Activated CD8-positive, alpha-beta T cell treated with anti-CD3 and anti-CD28 coated beads for 36 hours (primary cell): ENCODE measurements at regions not wholly inside any gene's neighbourhood (a gene's known extent, or its start where the extent isn't known, plus 50 kb on each side); places are given as distances from the start of the nearest gene placed in this dataset.

Source experiments
- ATAC-seq: fragments of 200-7000 bp; cut with Tn5 transposase; one replicate; pipeline ENCODE4 v1.10.0; 2021; ENCODE audit warnings: mild to moderate bottlenecking, moderate library complexity
- CTCF ChIA-PET: fragments of 350-600 bp; sonication (Branson Sonifier 250); formaldehyde crosslinking; loops from one replicate; lab custom pipeline; 2021; ENCODE audit warnings: antibody characterized with exemption; lab: Charles Lee
- POLR2A ChIA-PET: fragments of 350-600 bp; sonication (Branson Sonifier 250); formaldehyde crosslinking; loops from one replicate; lab custom pipeline; 2021; ENCODE audit warnings: antibody characterized with exemption; lab: Charles Lee
- DNase-seq: peaks from one replicate; pipeline ENCODE4 v3.0.0-alpha.2; 2020
- H3K27ac Mint-ChIP-seq: one replicate; pipeline ENCODE4 v1.8.0; 2021; ENCODE audit warnings: mild to moderate bottlenecking, mixed read lengths
- H3K27me3 Mint-ChIP-seq: one replicate; pipeline ENCODE4 v1.8.0; 2021; ENCODE audit warnings: mixed read lengths
- H3K36me3 Mint-ChIP-seq: one replicate; pipeline ENCODE4 v1.8.0; 2021; ENCODE audit warnings: low read depth, mixed read lengths
- H3K4me1 Mint-ChIP-seq: one replicate; pipeline ENCODE4 v1.8.0; 2021; ENCODE audit warnings: low read depth, mixed read lengths
- H3K4me3 Mint-ChIP-seq: one replicate; pipeline ENCODE4 v1.8.0; 2021; ENCODE audit warnings: mild to moderate bottlenecking, moderate library complexity, mixed read lengths
- H3K9me3 Mint-ChIP-seq: one replicate; pipeline ENCODE4 v1.8.0; 2021; ENCODE audit warnings: mixed read lengths
- CTCF ChIP-seq: fragments of 200-600 bp; IDR thresholded peaks from one replicate; pipeline ENCODE4 v1.8.0; 2022; ENCODE audit warnings: antibody characterized with exemption, mild to moderate bottlenecking
- intact Hi-C: fragments of 100-400 bp; cut with micrococcal nuclease; formaldehyde crosslinking; loops from one replicate; pipeline ENCODE4 v1.10.0; 2022

GRCh38 chr16:62383941-62384340, 347.7 kb upstream of the CDH8 start:
- CTCF ChIA-PET = no interaction called here
- DNase-seq = no peak
- H3K9me3 Mint-ChIP-seq = peaks cover 12% of the 10 kb centered on the region

GRCh38 chr16:62370445-62370844, 334.2 kb upstream of the CDH8 start:
- ATAC-seq = no peak

More at GRCh38 chr16:62383941-62384340, 347.7 kb upstream of the CDH8 start:
- POLR2A ChIA-PET = no interaction called here
- H3K4me3 Mint-ChIP-seq = no peak overlapping the region
- no peaks in the 10 kb centered on the region for H3K4me1 Mint-ChIP-seq
- no peak overlapping the region for H3K27ac Mint-ChIP-seq
- H3K36me3 Mint-ChIP-seq = no peaks in the 10 kb centered on the region
- no peak for ATAC-seq
- H3K27me3 Mint-ChIP-seq = no peaks in the 10 kb centered on the region
- TF ChIP-seq CTCF = no peak
- intact Hi-C loops = no loop called here

GRCh38 chr16:62363501-62363900, 327.3 kb upstream of the CDH8 start:
- TF ChIP-seq CTCF = no peak
- peaks cover 13% of the 10 kb centered on the region for H3K9me3 Mint-ChIP-seq
- no peaks in the 10 kb centered on the region for H3K36me3 Mint-ChIP-seq
- intact Hi-C loops = no loop called here
- H3K27me3 Mint-ChIP-seq = no peaks in the 10 kb centered on the region
- POLR2A ChIA-PET = no interaction called here
- H3K27ac Mint-ChIP-seq = no peak overlapping the region
- no peak overlapping the region for H3K4me3 Mint-ChIP-seq
- ATAC-seq = no peak
- no peaks in the 10 kb centered on the region for H3K4me1 Mint-ChIP-seq
- DNase-seq = no peak
- CTCF ChIA-PET = no interaction called here

More at GRCh38 chr16:62370445-62370844, 334.2 kb upstream of the CDH8 start:
- no peak overlapping the region for H3K27ac Mint-ChIP-seq
- CTCF ChIA-PET = no interaction called here
- POLR2A ChIA-PET = no interaction called here
- intact Hi-C loops = no loop called here
- no peaks in the 10 kb centered on the region for H3K27me3 Mint-ChIP-seq
- H3K4me3 Mint-ChIP-seq = no peak overlapping the region
- no peak for DNase-seq
- no peaks in the 10 kb centered on the region for H3K36me3 Mint-ChIP-seq
- peaks cover 11% of the 10 kb centered on the region for H3K9me3 Mint-ChIP-seq
- TF ChIP-seq CTCF = no peak
- H3K4me1 Mint-ChIP-seq = no peaks in the 10 kb centered on the region

- no peaks in the 10 kb centered on the region for H3K4me1 Mint-ChIP-seq
- ATAC-seq (no peak), DNase-seq (no peak)
- ChIA-PET CTCF (no interaction called here), POLR2A (interaction anchor here (0.6 kb wide), 1 partner anchor 322 kb away, joined by 3 read pairs; no protein-coding TSS in a partner anchor)
- intact Hi-C loops = no loop called here
- H3K9me3 Mint-ChIP-seq = peaks cover 13% of the 10 kb centered on the region
- H3K36me3 Mint-ChIP-seq = no peaks in the 10 kb centered on the region
- no peaks in the 10 kb centered on the region for H3K27me3 Mint-ChIP-seq
- no peak overlapping the region for H3K4me3 Mint-ChIP-seq
- no peak overlapping the region for H3K27ac Mint-ChIP-seq
- no peak for TF ChIP-seq CTCF
These were observed 317.1 kb upstream of the CDH8 start for GRCh38 chr16:62353355-62353754.

GRCh38 chr16:62342216-62342615, 306.0 kb upstream of the CDH8 start:
- no peaks in the 10 kb centered on the region for H3K27me3 Mint-ChIP-seq
- intact Hi-C loops = no loop called here
- CTCF ChIA-PET = no interaction called here
- H3K36me3 Mint-ChIP-seq = no peaks in the 10 kb centered on the region
- H3K4me1 Mint-ChIP-seq = no peaks in the 10 kb centered on the region
- no peak for TF ChIP-seq CTCF
- peaks cover 7% of the 10 kb centered on the region for H3K9me3 Mint-ChIP-seq
- DNase-seq (no peak), ATAC-seq (no peak)
- POLR2A ChIA-PET = no interaction called here
- H3K4me3 Mint-ChIP-seq = no peak overlapping the region
- no peak overlapping the region for H3K27ac Mint-ChIP-seq
